OCI-LY3 (cell line): ENCODE measurements at regions not wholly inside any gene's neighbourhood (a gene's known extent, or its start where the extent isn't known, plus 50 kb on each side); places are given as distances from the start of the nearest gene placed in this dataset.
"Not testable (repeated sequence)": the region's sequence is repeated elsewhere in the genome, so short reads cannot be mapped to it uniquely, and the experiment has no call there.

ENCODE experiments used
- H2AFZ ChIP-seq: fragments of 200-600, 300-600 bp; shearing (Covaris generic); 2 replicates; pipeline ENCODE4 v1.6.0; 2014; ENCODE audit warnings: antibody characterized with exemption, low read depth, low read length
- H3K27ac ChIP-seq: fragments of 200-600, 300-600 bp; sonication (generic); 2 replicates; pipeline ENCODE4 v1.5.1; 2014; ENCODE audit warnings: mild to moderate bottlenecking, low read length, moderate library complexity, mixed read lengths
- H3K27me3 ChIP-seq: fragments of 200-600, 300-600 bp; sonication (generic); 2 replicates; pipeline ENCODE4 v1.6.1; 2014; ENCODE audit warnings: low read depth, low read length, mixed read lengths
- H3K36me3 ChIP-seq: fragments of 200-600, 300-600 bp; sonication (generic); replicated peaks from 2 replicates; pipeline ENCODE3; 2014; ENCODE audit warnings: low read depth, low read length, mixed read lengths
- H3K4me1 ChIP-seq: fragments of 300-600, 200-600 bp; sonication (generic); 2 replicates; pipeline ENCODE4 v1.6.1; 2014; ENCODE audit warnings: low read length, mixed read lengths
- H3K4me2 ChIP-seq: fragments of 200-600, 300-600 bp; sonication (generic); 2 replicates; pipeline ENCODE4 v1.6.1; 2014; ENCODE audit warnings: low read length, mixed read lengths
- H3K4me3 ChIP-seq: fragments of 300-600, 200-600 bp; sonication (generic); 2 replicates; pipeline ENCODE4 v1.5.1; 2014; ENCODE audit warnings: antibody characterized with exemption, mild to moderate bottlenecking, low read length, moderate library complexity
- H3K79me2 ChIP-seq: fragments of 300-600, 200-600 bp; shearing (Covaris generic); 2 replicates; pipeline ENCODE4 v1.6.1; 2014; ENCODE audit warnings: mild to moderate bottlenecking, low read length, mixed read lengths
- H3K9ac ChIP-seq: fragments of 300-600, 200-600 bp; shearing (Covaris generic); 2 replicates; pipeline ENCODE4 v1.6.0; 2014; ENCODE audit warnings: mild to moderate bottlenecking, low read length, moderate library complexity
- H3K9me3 ChIP-seq: fragments of 200-600, 300-600 bp; shearing (Covaris generic); 2 replicates; pipeline ENCODE4 v1.6.1; 2014; ENCODE audit warnings: low read length, mixed read lengths; ENCODE audit not compliant: insufficient read depth
- H4K20me1 ChIP-seq: fragments of 200-600, 300-600 bp; sonication (generic); 2 replicates; pipeline ENCODE4 v1.6.1; 2016; ENCODE audit warnings: low read length, mixed read lengths; ENCODE audit not compliant: insufficient read depth
- CTCF ChIP-seq: fragments of 200-600, 300-600 bp; sonication (generic); IDR thresholded peaks from 2 replicates; pipeline ENCODE4 v1.5.1; 2014; ENCODE audit warnings: antibody characterized with exemption, low read length, low read depth
- EZH2phosphoT487 ChIP-seq: fragments of 200-600 bp; shearing (Covaris generic); IDR thresholded peaks from 2 replicates; pipeline ENCODE4 v1.6.1; 2018; ENCODE audit warnings: antibody characterized with exemption, mixed run types, low read depth

- Histone ChIP-seq H3K36me3 (no peaks in the 10 kb centered on the region), H3K4me2 (no peak overlapping the region), H3K27ac (no peak overlapping the region), H3K9ac (no peak overlapping the region), H4K20me1 (no peaks in the 10 kb centered on the region), H3K79me2 (no peaks in the 10 kb centered on the region), H3K9me3 (no peaks in the 10 kb centered on the region), H3K27me3 (no peaks in the 10 kb centered on the region), H3K4me3 (no peak overlapping the region), H2AFZ (no peak overlapping the region), H3K4me1 (no peaks in the 10 kb centered on the region)
- TF ChIP-seq EZH2phosphoT487 (no peak), CTCF (no peak)
Observed at GRCh38 chr5:174472956-174473355, 251.4 kb upstream of the MSX2 start.

DNA sequence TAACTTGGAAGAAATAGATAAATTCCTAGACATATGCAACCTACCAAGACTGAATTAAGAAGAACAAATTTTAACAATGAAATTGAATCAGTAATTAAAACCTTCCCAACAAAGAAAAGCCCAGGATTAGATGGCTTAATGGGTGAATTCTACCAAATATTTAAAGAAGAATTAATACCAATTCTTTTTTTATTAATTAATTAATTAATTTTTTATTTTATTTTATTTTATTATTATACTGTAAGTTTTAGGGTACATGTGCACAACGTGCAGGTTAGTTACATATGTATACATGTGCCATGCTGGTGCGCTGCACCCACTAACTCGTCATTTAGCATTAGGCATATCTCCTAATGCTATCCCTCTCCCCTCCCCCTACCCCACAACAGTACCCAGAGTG is 248.4 kb upstream of the MSX2 start:
- not testable (repeated sequence) for H3K4me1 ChIP-seq, H3K4me2 ChIP-seq, H3K79me2 ChIP-seq, H3K36me3 ChIP-seq, H3K4me3 ChIP-seq, H3K9me3 ChIP-seq, H3K27ac ChIP-seq, H3K27me3 ChIP-seq, H3K9ac ChIP-seq, H4K20me1 ChIP-seq, H2AFZ ChIP-seq

- H3K4me1 ChIP-seq: no peaks in the 10 kb centered on the region
- H3K4me3 ChIP-seq: no peak overlapping the region
- no peaks in the 10 kb centered on the region for H4K20me1 ChIP-seq
- H3K27me3 ChIP-seq: peaks cover 15% of the 10 kb centered on the region; the same call in 1 of the 2 replicates
- H3K4me2 ChIP-seq: no peak overlapping the region
- no peak overlapping the region for H3K9ac ChIP-seq
- no peaks in the 10 kb centered on the region for H3K36me3 ChIP-seq
- TF ChIP-seq CTCF: no peak
- TF ChIP-seq EZH2phosphoT487: no peak
- H3K27ac ChIP-seq: no peak overlapping the region
- H3K79me2 ChIP-seq: no peaks in the 10 kb centered on the region
- no peak overlapping the region for H2AFZ ChIP-seq
- H3K9me3 ChIP-seq: peaks cover 1% of the 10 kb centered on the region; the same call in 1 of the 2 replicates
Observed at GRCh38 chr5:174479325-174479724, 245.1 kb upstream of the MSX2 start.

DNA sequence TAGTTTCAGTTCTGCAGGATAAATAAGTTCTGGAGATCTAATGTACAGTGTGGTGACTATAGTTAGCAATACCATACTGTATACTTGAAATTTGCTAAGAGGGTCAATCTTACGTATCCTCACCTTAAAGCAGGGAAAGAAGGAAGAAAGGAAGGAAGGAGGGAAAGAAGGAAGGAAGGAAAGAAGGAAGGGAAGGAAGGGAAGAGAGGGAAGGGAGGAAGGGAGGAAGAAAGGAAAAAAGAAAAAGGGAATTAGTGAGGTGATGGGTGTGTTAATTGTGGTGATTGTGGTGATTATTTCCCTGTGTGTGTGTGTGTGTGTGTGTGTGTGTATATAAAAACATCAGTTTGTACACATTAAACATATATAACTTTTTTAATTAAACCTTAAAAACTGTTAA is 242.6 kb upstream of the MSX2 start:
- TF ChIP-seq CTCF (no peak), EZH2phosphoT487 (no peak)
- Histone ChIP-seq H3K27me3 (peaks cover 19% of the 10 kb centered on the region; the same call in 1 of the 2 replicates), H3K4me3 (no peak overlapping the region), H3K27ac (no peak overlapping the region), H3K4me2 (no peak overlapping the region), H2AFZ (no peak overlapping the region), H3K79me2 (no peaks in the 10 kb centered on the region), H3K4me1 (no peaks in the 10 kb centered on the region), H3K36me3 (no peaks in the 10 kb centered on the region), H4K20me1 (no peaks in the 10 kb centered on the region), H3K9ac (no peak overlapping the region), H3K9me3 (peaks cover 4% of the 10 kb centered on the region; the same call in 1 of the 2 replicates)

DNA sequence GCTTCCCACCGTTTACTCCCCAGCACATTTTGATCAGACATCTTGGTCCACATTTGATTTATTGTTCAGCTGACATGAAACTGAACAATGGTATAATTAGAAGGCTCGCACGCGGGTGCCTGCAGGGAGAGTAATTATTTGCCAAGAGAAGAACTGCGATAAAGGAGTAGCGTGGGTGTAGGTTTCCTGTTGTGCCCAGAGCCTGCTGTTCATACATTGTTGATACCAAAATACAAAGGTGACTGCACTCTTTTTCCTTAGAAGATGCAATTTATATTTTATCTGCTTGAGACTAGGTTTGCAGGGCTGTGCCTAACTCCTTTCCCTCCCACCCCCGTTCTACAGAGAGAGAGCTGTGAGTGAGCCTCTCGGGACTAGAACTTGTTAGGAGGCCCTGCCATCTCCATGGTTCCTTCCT is 241.8 kb upstream of the MSX2 start:
- TF ChIP-seq EZH2phosphoT487 (no peak), CTCF (no peak)
- H4K20me1 ChIP-seq: no peaks in the 10 kb centered on the region
- H3K79me2 ChIP-seq: no peaks in the 10 kb centered on the region
- no peaks in the 10 kb centered on the region for H3K4me1 ChIP-seq
- no peak overlapping the region for H2AFZ ChIP-seq
- H3K9ac ChIP-seq: no peak overlapping the region
- H3K4me3 ChIP-seq: no peak overlapping the region
- H3K27me3 ChIP-seq: peaks cover 22% of the 10 kb centered on the region; the same call in 1 of the 2 replicates
- H3K4me2 ChIP-seq: no peak overlapping the region
- no peaks in the 10 kb centered on the region for H3K36me3 ChIP-seq
- peaks cover 4% of the 10 kb centered on the region; the same call in 1 of the 2 replicates for H3K9me3 ChIP-seq
- no peak overlapping the region for H3K27ac ChIP-seq
